ENCODE measurements at regions not wholly inside any gene's neighbourhood (a gene's known extent, or its start where the extent isn't known, plus 50 kb on each side); places are given as distances from the start of the nearest gene placed in this dataset.

- DNase-seq, result no peak
- Histone ChIP-seq H3K9me3 (ENCODE audit: insufficient read depth, low read depth) (no peaks in the 10 kb centered on the region), H4K20me1 (ENCODE audit: insufficient read depth) (no peaks in the 10 kb centered on the region), H3K4me1 (replicated peaks; ENCODE audit: insufficient read depth) (peaks cover 9% of the 10 kb centered on the region; the same call in 1 of the 2 replicates), H3K9me2 (ENCODE audit: insufficient read depth) (no peaks in the 10 kb centered on the region), H2AFZ (no peak overlapping the region), H3K27ac (no peak overlapping the region), H3F3A (ENCODE audit: insufficient read depth, low read depth) (no peaks in the 10 kb centered on the region), H3K4me3 (no peak overlapping the region), H3K79me2 (ENCODE audit: low read depth) (no peaks in the 10 kb centered on the region), H3K4me2 (no peak overlapping the region), H3K27me3 (ENCODE audit: insufficient read depth, low read depth) (no peaks in the 10 kb centered on the region), H3K36me3 (ENCODE audit: low read depth) (no peaks in the 10 kb centered on the region)
- CTCF ChIA-PET, result no interaction called here
- POLR2A ChIA-PET (ENCODE audit: unreplicated experiment), result no interaction called here
- intact Hi-C loops (cut with micrococcal nuclease; ENCODE audit: unreplicated experiment), result no loop called here
- no peak for TF ChIP-seq EZH2 (IDR thresholded peaks at IDR 0.05; ENCODE audit: low read depth)
- no peak for TF ChIP-seq CTCF (conservative IDR thresholded peaks at IDR 0.05)
- no TSS peak for BruUV-seq (replicated peaks)
Measured at GRCh38 chr4:141425124-141425523, 204.4 kb downstream of the ZNF330 start.

- Histone ChIP-seq H3K36me3 (ENCODE audit: low read depth) (no peaks in the 10 kb centered on the region), H3F3A (ENCODE audit: insufficient read depth, low read depth) (no peaks in the 10 kb centered on the region), H3K4me2 (no peak overlapping the region), H3K79me2 (ENCODE audit: low read depth) (no peaks in the 10 kb centered on the region), H3K9me3 (ENCODE audit: insufficient read depth, low read depth) (no peaks in the 10 kb centered on the region), H3K27ac (no peak overlapping the region), H3K4me3 (no peak overlapping the region), H3K27me3 (ENCODE audit: insufficient read depth, low read depth) (no peaks in the 10 kb centered on the region), H3K9me2 (ENCODE audit: insufficient read depth) (no peaks in the 10 kb centered on the region), H3K4me1 (replicated peaks; ENCODE audit: insufficient read depth) (peaks cover 9% of the 10 kb centered on the region; the same call in 1 of the 2 replicates), H4K20me1 (ENCODE audit: insufficient read depth) (no peaks in the 10 kb centered on the region), H2AFZ (no peak overlapping the region)
- intact Hi-C loops (cut with micrococcal nuclease; ENCODE audit: unreplicated experiment), result no loop called here
- ChIA-PET CTCF (no interaction called here), POLR2A (ENCODE audit: unreplicated experiment) (no interaction called here)
- BruUV-seq (replicated peaks), result no TSS peak
- TF ChIP-seq EZH2 (IDR thresholded peaks at IDR 0.05; ENCODE audit: low read depth) (no peak), CTCF (conservative IDR thresholded peaks at IDR 0.05) (no peak)
- DNase-seq, result no peak
Measured at GRCh38 chr4:141427726-141428296, 207.1 kb downstream of the ZNF330 start.

GRCh38 chr4:141429933-141430332 is 206.4 kb upstream of the IL15 start:
- no peak overlapping the region for H3K27ac ChIP-seq
- H3K27me3 ChIP-seq (ENCODE audit: insufficient read depth, low read depth), result no peaks in the 10 kb centered on the region
- no peaks in the 10 kb centered on the region for H3K79me2 ChIP-seq (ENCODE audit: low read depth)
- intact Hi-C loops (cut with micrococcal nuclease; ENCODE audit: unreplicated experiment), result no loop called here
- H3K9me2 ChIP-seq (ENCODE audit: insufficient read depth), result no peaks in the 10 kb centered on the region
- BruUV-seq (replicated peaks), result no TSS peak
- H3K36me3 ChIP-seq (ENCODE audit: low read depth), result no peaks in the 10 kb centered on the region
- no peak overlapping the region for H3K4me3 ChIP-seq
- peaks cover 7% of the 10 kb centered on the region; the same call in 1 of the 2 replicates for H3K4me1 ChIP-seq (replicated peaks; ENCODE audit: insufficient read depth)
- no peaks in the 10 kb centered on the region for H4K20me1 ChIP-seq (ENCODE audit: insufficient read depth)
- no peak for DNase-seq
- no peak overlapping the region for H2AFZ ChIP-seq
- no peaks in the 10 kb centered on the region for H3K9me3 ChIP-seq (ENCODE audit: insufficient read depth, low read depth)
- ChIA-PET POLR2A (ENCODE audit: unreplicated experiment) (no interaction called here), CTCF (no interaction called here)
- TF ChIP-seq CTCF (conservative IDR thresholded peaks at IDR 0.05) (no peak), EZH2 (IDR thresholded peaks at IDR 0.05; ENCODE audit: low read depth) (no peak)
- no peaks in the 10 kb centered on the region for H3F3A ChIP-seq (ENCODE audit: insufficient read depth, low read depth)
- no peak overlapping the region for H3K4me2 ChIP-seq
